GM23248 (cell line): ENCODE measurements at regions not wholly inside any gene's neighbourhood (a gene's known extent, or its start where the extent isn't known, plus 50 kb on each side); places are given as distances from the start of the nearest gene placed in this dataset.

Source experiments
- EZH2 ChIP-seq: fragments of 200-600 bp; sonication (generic); IDR thresholded peaks from 2 replicates; pipeline ENCODE4 v1.6.1; 2018; ENCODE audit warnings: antibody characterized with exemption, mild to moderate bottlenecking; ENCODE audit not compliant: insufficient read depth, poor library complexity, severe bottlenecking
- EZH2phosphoT487 ChIP-seq: fragments of 200-600 bp; sonication (generic); IDR thresholded peaks from 2 replicates; pipeline ENCODE4 v1.6.1; 2018; ENCODE audit warnings: antibody characterized with exemption, moderate library complexity, mild to moderate bottlenecking, low read depth; ENCODE audit not compliant: insufficient read depth

DNA sequence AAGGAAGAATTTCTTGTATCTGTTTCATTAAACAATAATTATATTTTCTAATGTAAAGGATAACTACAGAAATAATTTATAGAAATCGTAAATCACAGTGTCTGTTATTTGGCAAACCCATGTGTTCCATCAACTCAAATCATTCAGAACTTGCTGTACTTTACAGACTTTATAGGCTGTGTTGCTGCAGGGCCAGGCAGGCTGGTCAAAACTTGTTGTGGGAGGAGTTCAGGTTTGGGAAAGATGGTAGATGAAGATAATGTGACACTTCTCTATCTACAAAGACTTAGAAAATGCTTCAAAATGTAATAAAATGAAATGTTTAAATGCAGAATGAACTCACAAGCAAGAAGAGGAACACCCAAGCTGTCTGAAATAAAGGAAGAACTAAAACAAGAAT is 183.4 kb downstream of the SEMA6D start:
- TF ChIP-seq EZH2 (no peak), EZH2phosphoT487 (no peak)
